ENCODE measurements at regions not wholly inside any gene's neighbourhood (a gene's known extent, or its start where the extent isn't known, plus 50 kb on each side); places are given as distances from the start of the nearest gene placed in this dataset.

- TF ChIP-seq BHLHE40 (IDR thresholded peaks at IDR 0.05; ENCODE audit: borderline replicate concordance) (no peak), ELF4 (IDR thresholded peaks at IDR 0.05) (no peak), ARNT (IDR thresholded peaks at IDR 0.05) (no peak), SUZ12 (IDR thresholded peaks at IDR 0.05) (no peak), HDGF (IDR thresholded peaks at IDR 0.05; ENCODE audit: borderline replicate concordance) (no peak), SP1 (IDR thresholded peaks at IDR 0.05) (no peak), FOXM1 (IDR thresholded peaks at IDR 0.05; ENCODE audit: borderline replicate concordance) (no peak), ZNF384 (IDR thresholded peaks at IDR 0.05) (no peak), NFRKB (IDR thresholded peaks at IDR 0.05) (no peak), TARDBP (IDR thresholded peaks at IDR 0.05) (no peak), LEF1 (IDR thresholded peaks at IDR 0.05; ENCODE audit: borderline replicate concordance) (no peak), FOXK2 (IDR thresholded peaks at IDR 0.05) (no peak)
Measured at GRCh38 chr7:25048444-25048834, 68.5 kb upstream of the OSBPL3 start.

All from HEK293T (cell line).